MG63 (cell line): ENCODE measurements at regions not wholly inside any gene's neighbourhood (a gene's known extent, or its start where the extent isn't known, plus 50 kb on each side); places are given as distances from the start of the nearest gene placed in this dataset.

Source experiments
- DNase-seq: peaks from one replicate; pipeline ENCODE4 v3.0.0-alpha.2; 2020
- H3K27me3 ChIP-seq: fragments of 250-450 bp; sonication (Bioruptor Pico); 2 replicates; pipeline ENCODE4 v1.5.1; 2020; ENCODE audit warnings: mild to moderate bottlenecking, moderate library complexity
- H3K36me3 ChIP-seq: fragments of 250-450 bp; sonication (Bioruptor Pico); 2 replicates; pipeline ENCODE4 v1.5.1; 2020; ENCODE audit warnings: mild to moderate bottlenecking, moderate library complexity
- H3K4me3 ChIP-seq: fragments of 250-450 bp; sonication (Bioruptor Pico); 2 replicates; pipeline ENCODE4 v1.5.1; 2020; ENCODE audit warnings: mild to moderate bottlenecking, moderate library complexity
- H3K9me3 ChIP-seq: fragments of 250-450 bp; sonication (Bioruptor Pico); 2 replicates; pipeline ENCODE4 v1.5.1; 2020; ENCODE audit warnings: mild to moderate bottlenecking, moderate library complexity

DNA sequence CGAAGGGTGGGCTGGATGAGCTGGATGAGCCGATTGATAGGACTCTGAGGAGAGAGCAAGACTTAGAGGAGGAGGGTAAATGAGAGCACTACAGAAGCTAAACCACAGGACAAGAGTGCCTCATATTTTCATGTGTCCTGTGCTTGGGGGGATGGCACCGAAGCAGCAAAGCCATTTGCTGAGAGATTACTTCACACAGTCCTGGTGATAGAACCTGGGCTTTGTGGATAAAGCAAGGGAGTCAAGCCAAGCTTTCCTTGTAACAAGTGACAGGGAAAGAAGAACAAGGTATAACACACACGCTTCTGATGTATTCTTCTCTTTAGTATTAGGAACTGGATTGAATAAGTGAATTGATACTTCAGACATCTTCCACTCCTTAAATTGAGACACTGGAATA is 253.7 kb downstream of the ANKRD7 start:
- no peak overlapping the region for H3K4me3 ChIP-seq
- no peak for DNase-seq
- H3K9me3 ChIP-seq: no peaks in the 10 kb centered on the region
- no peaks in the 10 kb centered on the region for H3K27me3 ChIP-seq
- no peaks in the 10 kb centered on the region for H3K36me3 ChIP-seq

DNA sequence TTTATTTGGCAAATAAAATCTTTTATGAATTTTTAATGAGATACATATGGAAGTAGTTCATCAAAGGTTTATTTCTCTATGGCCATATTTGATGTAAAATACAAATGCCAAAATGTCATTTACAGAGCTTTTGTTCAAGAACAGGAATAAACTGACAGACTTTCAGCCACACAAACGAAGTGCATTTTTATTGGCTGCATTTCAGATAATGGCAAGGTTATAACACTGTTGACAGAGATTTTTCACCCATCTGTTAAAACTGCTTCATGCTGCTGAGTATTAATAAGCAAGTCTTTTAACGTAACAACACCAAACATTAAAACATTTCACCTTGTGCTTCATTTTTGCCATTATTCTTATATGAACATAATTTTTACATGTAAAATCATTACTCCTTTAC is 254.4 kb downstream of the ANKRD7 start:
- Histone ChIP-seq H3K4me3 (no peak overlapping the region), H3K27me3 (no peaks in the 10 kb centered on the region), H3K36me3 (no peaks in the 10 kb centered on the region), H3K9me3 (no peaks in the 10 kb centered on the region)
- no peak for DNase-seq

DNA sequence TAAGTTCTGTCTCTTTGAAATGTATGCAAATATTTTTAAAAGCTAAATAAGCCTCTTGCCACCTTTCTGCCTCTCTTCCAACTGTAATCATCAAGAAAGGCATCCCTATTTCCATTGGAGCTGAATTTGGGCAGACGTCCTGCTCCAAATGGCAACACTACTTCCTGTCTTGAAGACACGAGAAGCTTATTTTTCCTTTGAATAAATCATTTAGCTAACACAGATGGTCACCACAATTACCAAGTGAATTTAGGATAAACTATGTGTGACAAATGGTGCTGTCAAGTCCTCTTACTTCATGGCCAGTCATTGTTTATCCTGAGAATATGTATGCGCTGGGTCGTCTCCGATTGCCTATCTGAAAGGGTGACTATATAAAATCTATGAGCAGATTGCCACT is 268.0 kb downstream of the ANKRD7 start:
- Histone ChIP-seq H3K27me3 (no peaks in the 10 kb centered on the region), H3K9me3 (no peaks in the 10 kb centered on the region), H3K36me3 (no peaks in the 10 kb centered on the region), H3K4me3 (peak overlapping the region; percentile 10; the same call in 1 of the 2 replicates)
- no peak for DNase-seq

DNA sequence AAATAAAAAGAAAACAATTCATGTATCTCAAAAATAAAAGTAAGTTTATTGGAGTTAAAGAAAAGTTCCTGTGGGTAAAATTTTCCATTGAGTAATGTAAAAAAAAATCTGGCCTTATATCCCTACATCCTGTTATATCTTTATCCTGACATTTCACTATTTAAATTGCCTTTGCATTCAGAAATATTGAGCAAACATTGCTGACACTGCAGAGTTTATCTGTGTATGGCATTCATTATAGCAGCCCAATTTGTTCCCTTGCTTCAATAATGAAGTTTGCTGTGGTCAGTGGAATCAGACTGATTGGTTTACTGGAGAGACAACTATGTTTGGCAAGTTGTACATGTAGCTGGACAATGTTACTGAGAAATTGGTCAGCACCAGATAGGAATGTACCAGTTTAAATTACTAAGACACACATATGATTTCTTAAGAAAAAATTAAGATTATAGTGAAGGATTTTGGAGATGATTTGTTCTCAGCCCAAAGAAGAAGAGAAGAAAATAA is 271.7 kb downstream of the ANKRD7 start:
- Histone ChIP-seq H3K27me3 (no peaks in the 10 kb centered on the region), H3K9me3 (no peaks in the 10 kb centered on the region), H3K4me3 (no peak overlapping the region), H3K36me3 (no peaks in the 10 kb centered on the region)
- no peak for DNase-seq

DNA sequence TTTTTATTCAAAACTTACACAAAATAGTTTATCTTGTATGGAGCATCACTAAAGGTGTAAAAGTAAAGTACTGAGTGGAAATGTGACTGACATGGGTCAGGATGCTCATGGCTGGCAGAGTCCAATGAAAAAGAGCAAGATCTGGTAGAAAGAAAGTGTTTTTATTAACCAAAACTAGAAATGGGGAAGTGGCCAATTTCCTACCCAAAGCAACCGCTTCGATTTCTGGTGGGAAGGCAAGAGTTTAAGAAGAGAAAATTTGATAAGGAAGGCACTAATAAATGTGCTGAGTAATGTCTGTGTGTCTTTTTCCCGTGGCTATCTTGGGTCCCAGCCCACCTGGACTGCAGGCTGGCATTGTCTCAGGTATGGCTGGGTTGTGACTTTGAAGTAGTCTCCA is 277.7 kb downstream of the ANKRD7 start:
- no peaks in the 10 kb centered on the region for H3K27me3 ChIP-seq
- no peaks in the 10 kb centered on the region for H3K9me3 ChIP-seq
- H3K4me3 ChIP-seq: no peak overlapping the region
- H3K36me3 ChIP-seq: no peaks in the 10 kb centered on the region
- DNase-seq: no peak

DNA sequence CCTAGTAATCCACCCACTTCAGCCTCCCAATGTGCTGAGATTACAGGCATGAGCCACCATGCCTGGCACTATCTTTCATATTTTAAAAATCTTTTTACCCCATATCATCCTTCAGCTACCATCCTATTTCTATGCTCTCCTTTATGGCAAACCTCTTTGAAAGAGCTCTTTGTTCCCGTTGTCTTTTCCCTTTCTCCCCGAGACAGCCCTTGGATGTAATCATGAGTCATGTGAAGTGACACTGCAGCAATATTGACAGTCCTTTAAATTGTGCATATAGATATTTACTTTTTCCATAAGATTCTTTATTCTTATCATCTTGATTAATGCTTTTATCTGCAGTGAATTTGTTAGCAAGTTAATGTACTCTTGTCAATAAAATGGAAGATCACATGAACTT is 286.6 kb downstream of the ANKRD7 start:
- no peak for DNase-seq
- no peaks in the 10 kb centered on the region for H3K27me3 ChIP-seq
- H3K36me3 ChIP-seq: no peaks in the 10 kb centered on the region
- H3K9me3 ChIP-seq: no peaks in the 10 kb centered on the region
- H3K4me3 ChIP-seq: no peak overlapping the region

DNA sequence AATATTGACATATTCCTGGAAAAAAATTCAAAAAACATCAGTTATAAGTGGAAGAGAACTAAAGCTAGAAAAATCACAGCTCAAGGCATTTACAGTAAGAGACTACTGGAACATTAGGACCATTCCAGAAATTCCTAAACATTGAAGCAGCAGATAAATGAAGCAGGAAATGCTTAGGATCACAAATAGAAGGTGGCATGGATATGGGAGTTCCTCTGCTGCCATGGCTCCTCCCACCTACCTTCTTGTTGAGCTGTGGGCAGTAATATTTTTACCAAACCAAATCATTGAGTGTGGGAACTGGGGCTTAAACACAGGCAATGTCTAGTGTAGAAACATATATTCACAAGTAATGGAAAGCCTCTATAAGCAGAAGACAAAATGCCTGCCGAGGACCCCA is 292.8 kb downstream of the ANKRD7 start:
- Histone ChIP-seq H3K4me3 (no peak overlapping the region), H3K36me3 (no peaks in the 10 kb centered on the region), H3K27me3 (no peaks in the 10 kb centered on the region), H3K9me3 (no peaks in the 10 kb centered on the region)
- DNase-seq: peak; percentile 12

DNA sequence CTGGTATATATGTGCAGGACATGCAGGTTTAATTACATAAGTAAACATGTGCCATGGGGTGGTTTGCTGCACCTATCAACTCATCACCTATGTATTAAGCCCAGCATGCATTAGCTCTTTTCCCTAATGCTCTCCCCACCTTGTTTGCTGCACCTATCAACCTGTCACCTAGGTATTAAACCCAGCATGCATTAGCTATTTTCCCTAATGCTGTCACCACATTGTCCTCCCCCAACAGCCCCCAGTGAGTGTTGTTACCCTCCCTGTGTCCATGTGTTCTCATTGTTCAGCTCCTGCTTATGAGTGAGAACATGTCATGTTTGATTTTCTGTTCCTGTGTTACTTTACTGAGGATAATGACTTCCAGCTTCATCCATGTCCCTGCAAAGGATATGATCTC is 300.5 kb downstream of the ANKRD7 start:
- no peak for DNase-seq
- no peak overlapping the region for H3K4me3 ChIP-seq
- H3K27me3 ChIP-seq: no peaks in the 10 kb centered on the region
- H3K36me3 ChIP-seq: no peaks in the 10 kb centered on the region
- no peaks in the 10 kb centered on the region for H3K9me3 ChIP-seq

DNA sequence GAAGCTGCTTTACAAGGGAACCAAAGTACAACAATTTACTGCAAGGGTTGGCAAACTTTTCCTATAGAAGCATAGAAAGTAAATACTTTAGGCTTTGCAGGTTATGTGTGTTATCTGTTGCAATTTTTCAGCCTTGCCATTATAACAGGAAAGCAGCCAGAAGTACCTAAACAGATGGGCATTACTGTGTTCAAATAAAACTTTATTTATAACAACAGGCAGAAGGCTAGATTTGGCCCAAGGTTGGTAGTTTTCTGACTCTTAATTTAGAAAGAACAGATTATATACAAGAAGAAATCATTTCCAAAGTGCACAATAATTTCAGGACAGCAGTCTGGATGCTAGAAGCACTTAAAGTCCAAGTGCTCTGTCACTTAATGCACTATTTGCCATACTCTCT is 307.1 kb downstream of the ANKRD7 start:
- H3K27me3 ChIP-seq: no peaks in the 10 kb centered on the region
- no peaks in the 10 kb centered on the region for H3K9me3 ChIP-seq
- no peaks in the 10 kb centered on the region for H3K36me3 ChIP-seq
- no peak for DNase-seq
- H3K4me3 ChIP-seq: no peak overlapping the region

DNA sequence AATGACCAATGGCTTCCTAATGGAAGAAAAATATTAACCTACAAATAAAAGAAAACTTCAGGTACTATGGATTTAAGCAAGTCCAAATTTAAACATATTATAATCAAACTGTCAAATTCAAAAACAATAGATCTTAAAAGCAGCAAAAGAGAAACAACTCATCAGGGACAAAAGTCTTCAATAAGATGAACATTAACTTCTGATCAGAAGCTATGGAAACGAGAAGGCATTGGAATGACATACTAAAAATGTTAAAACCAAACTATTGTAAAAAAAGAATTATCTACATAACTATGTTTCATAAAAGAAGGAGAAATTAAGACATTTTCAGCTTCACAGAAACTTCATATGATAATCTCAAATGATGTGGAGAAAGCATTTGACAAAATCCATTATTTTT is 334.7 kb downstream of the ANKRD7 start:
- Histone ChIP-seq H3K4me3 (no peak overlapping the region), H3K9me3 (peaks cover 2% of the 10 kb centered on the region; the same call in 1 of the 2 replicates), H3K36me3 (no peaks in the 10 kb centered on the region), H3K27me3 (no peaks in the 10 kb centered on the region)
- DNase-seq: no peak

DNA sequence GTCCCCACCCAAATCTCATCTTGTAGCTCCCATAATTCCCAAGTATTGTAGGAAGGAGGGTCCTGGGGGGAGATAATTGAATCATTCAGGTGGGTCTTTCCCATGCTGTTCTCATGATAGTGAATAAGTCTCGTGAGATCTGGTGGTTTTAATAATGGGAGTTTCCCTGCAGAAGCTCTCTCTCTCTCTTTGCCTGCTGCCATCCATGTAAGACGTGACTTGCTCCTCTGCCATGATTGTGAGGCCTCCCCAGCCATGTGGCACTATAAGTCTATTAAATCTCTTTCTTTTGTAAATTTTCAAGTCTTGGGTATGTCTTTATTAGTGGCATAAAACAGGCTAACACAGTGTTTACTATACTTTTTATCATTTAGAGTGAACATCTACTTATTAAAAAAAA is 338.8 kb downstream of the ANKRD7 start:
- no peaks in the 10 kb centered on the region for H3K27me3 ChIP-seq
- DNase-seq: no peak
- H3K9me3 ChIP-seq: peaks cover 2% of the 10 kb centered on the region; the same call in 1 of the 2 replicates
- no peaks in the 10 kb centered on the region for H3K36me3 ChIP-seq
- no peak overlapping the region for H3K4me3 ChIP-seq

DNA sequence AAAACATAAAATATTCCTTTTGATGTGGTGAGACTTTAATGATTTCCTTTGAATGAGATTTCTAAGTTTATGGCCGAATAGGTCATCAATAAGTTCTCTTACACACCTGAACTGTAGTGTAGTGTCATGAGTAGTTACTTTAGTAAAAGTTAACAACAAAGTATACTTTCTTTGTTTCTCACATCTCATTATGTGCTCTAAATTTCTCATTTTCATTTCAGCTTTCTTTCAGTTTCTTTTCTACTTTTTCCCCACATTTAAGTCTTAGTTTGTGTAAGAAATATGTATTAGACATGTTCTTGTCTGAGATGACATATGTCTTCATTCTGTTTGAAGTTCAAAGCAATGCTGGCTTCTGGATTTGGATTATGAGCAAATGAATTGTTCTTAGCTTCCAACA is 348.1 kb downstream of the ANKRD7 start:
- no peaks in the 10 kb centered on the region for H3K36me3 ChIP-seq
- no peak for DNase-seq
- H3K4me3 ChIP-seq: no peak overlapping the region
- H3K9me3 ChIP-seq: no peaks in the 10 kb centered on the region
- H3K27me3 ChIP-seq: no peaks in the 10 kb centered on the region

DNA sequence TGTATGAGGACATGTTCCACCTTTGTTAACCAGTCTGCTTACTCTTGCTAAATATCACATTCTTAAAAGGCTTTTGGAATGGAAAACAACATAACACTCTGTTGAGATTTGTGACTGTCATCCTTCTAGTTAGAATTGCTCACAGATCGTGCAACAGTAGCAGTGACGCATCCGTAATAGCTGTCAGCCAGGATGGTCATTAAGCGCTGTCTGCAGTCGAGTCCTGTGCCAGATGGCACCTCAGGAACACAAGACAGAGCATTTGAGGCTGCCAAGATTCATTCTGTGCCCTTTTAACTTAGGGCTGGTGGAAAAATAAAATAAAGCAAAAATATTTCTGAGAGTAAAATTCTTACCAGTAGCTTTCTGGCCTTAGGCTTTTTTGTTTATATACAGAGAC is 348.6 kb downstream of the ANKRD7 start:
- Histone ChIP-seq H3K36me3 (no peaks in the 10 kb centered on the region), H3K9me3 (no peaks in the 10 kb centered on the region), H3K4me3 (no peak overlapping the region), H3K27me3 (no peaks in the 10 kb centered on the region)
- peak; percentile 65 for DNase-seq

DNA sequence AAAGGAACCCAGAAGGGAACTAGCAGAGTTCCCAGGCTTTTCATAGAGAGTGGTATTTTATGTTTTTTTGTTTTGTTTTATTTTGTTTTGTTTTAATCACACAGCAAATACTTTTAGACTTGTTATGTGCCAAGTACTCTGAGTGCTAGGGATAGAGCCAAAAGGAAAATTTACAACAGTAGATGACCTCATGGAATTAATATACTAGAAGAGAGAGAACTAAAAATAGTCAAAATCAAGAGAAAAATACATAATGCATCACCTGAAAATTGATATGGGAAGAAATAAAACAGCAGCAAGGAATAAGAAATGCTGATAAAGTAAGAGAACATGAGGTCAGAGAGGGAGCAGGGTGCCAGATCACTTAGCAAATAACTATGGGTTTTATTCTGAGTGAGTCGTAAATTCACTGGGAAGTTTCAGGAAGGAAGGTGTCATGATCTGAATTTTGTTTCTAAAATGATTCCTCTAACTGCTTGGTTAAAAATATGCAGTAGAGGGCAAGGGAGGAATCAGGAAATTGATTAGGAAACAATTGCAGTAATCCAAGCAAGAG is 351.0 kb downstream of the ANKRD7 start:
- H3K36me3 ChIP-seq: no peaks in the 10 kb centered on the region
- no peaks in the 10 kb centered on the region for H3K27me3 ChIP-seq
- no peak for DNase-seq
- no peak overlapping the region for H3K4me3 ChIP-seq
- H3K9me3 ChIP-seq: no peaks in the 10 kb centered on the region

DNA sequence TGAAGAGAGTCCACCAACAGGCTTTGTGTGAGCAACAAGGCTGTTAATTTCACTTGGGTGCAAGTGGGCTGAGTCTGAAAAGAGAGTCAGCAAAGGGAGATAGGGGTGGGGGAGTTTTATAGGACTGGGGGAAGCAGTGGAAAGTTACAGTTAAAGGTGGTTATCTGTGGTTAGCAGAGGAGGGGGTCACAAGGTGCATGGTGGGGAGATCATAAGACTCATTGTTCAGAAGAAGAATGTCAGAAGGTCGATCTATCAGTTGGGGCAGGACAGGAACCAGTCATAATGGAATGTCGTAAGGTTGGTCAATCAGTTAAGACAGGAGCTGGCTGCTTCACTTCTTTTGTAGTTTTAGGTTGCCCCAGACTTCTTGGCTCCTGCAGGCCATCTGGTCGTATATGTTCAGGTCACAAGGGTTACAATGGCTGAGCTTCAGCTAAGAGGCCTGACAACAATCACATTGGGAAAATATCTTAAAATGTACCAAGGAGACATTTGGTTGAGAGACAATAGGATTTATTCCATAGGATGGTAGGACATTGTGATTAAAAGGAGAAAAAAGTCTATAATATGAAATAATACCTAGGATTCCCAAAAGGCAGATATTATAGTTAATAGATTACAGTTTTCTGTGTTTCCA is 356.4 kb downstream of the ANKRD7 start:
- no peaks in the 10 kb centered on the region for H3K36me3 ChIP-seq
- no peaks in the 10 kb centered on the region for H3K27me3 ChIP-seq
- no peak overlapping the region for H3K4me3 ChIP-seq
- no peaks in the 10 kb centered on the region for H3K9me3 ChIP-seq
- no peak for DNase-seq

DNA sequence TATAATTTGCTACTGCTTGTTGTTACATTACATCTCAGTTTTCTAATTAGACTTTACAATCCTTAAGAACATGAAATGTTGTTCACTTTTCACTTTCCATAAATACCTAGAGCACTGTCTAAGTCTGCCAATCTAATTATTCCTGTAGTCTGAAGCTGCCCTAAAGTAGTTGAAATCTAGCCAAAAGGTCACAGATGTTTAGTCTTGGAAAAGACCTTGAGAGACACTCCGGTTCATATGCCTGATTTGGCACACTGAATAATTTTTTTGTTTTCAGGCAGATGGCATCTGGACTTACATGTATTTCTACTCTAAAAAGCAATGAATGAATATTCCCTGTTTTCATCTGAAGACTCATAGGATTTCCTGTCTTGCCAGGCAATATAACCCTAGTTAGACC is 359.1 kb downstream of the ANKRD7 start:
- Histone ChIP-seq H3K36me3 (no peaks in the 10 kb centered on the region), H3K9me3 (no peaks in the 10 kb centered on the region), H3K4me3 (no peak overlapping the region), H3K27me3 (no peaks in the 10 kb centered on the region)
- DNase-seq: no peak

DNA sequence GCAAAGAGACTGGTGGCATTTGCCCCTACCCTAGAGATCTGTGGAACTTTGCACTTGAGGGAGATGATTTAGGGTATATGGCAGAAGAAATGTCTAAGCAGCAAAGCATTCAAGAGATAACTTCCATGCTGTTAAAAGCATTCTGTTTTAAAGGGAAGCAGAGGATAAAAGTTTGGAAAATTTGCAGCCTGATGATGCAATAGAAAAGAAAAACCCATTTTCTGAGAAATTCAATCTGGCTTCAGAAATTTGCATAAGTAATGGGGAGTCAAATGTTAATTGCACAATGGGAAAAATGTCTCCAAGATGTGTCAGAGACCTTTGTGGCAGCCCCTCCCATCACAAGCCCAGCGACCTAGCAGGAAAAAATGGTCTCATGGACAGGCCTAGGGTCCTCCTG is 361.7 kb downstream of the ANKRD7 start:
- Histone ChIP-seq H3K27me3 (no peaks in the 10 kb centered on the region), H3K4me3 (no peak overlapping the region), H3K36me3 (no peaks in the 10 kb centered on the region), H3K9me3 (no peaks in the 10 kb centered on the region)
- DNase-seq: no peak

DNA sequence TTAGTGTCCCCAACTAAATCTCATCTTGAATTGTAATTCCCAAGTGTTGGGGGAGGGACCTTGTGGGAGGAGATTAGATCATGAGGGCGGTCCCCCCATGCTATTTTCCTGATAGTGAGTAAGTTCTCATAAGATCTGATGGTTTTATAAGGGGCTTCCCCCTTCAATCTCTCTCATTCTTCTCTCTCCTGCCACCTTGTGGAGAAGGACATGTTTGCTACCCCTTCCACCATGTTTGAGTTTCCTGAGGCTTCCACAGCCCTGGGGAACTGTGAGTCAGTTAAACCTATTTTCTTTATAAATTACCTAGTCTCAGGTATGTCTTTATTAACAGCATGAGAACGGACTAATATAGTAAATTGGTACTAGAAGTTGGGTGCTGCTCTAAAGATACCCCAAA is 365.6 kb downstream of the ANKRD7 start:
- no peaks in the 10 kb centered on the region for H3K36me3 ChIP-seq
- H3K4me3 ChIP-seq: no peak overlapping the region
- no peaks in the 10 kb centered on the region for H3K27me3 ChIP-seq
- no peak for DNase-seq
- no peaks in the 10 kb centered on the region for H3K9me3 ChIP-seq
